CD4-positive, alpha-beta T cell treated with Interferon gamma for 1 hour (primary cell): ENCODE measurements at regions not wholly inside any gene's neighbourhood (a gene's known extent, or its start where the extent isn't known, plus 50 kb on each side); places are given as distances from the start of the nearest gene placed in this dataset.
"Not testable (repeated sequence)": the region's sequence is repeated elsewhere in the genome, so short reads cannot be mapped to it uniquely, and the experiment has no call there.

Experiments
- DNase-seq: peaks from one replicate; pipeline ENCODE4 v3.0.0-alpha.2; 2020

DNA sequence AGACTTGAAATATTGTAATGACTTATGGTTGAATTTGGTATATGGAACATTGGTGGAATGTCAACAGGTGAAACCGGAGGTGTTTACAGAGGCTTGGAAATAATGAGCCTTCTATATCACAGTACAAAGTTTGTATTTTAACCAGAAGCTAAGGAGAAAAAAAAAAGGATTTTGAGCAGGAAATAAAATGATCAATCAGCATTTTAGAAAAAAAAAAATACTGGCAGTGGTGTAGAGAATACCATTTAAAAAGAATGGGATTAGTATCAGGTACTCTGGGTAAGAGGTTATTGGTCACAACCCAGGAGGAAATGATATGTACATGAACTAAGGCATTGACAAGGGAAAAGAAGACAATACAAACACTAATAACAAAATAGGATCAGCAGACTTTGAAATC is 587.1 kb upstream of the HTR2C start:
- DNase-seq: no peak

DNA sequence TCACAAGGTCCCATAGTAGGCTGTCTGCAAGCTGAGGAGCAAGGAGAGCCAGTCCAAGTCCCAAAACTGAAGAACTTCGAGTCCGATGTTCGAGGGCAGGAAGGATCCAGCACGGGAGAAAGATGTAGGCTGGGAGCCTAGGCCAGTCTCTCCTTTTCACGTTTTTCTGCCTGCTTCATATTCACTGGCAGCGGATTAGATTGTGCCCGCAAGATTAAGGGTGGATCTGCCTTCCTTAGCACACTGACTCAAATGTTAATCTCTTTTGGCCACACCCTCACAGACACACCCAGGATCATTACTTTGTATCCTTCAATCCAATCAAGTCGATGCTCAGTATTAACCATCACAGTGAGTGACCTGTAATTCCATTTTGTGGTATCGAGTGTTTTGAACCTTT is 592.2 kb upstream of the HTR2C start:
- not testable (repeated sequence) for DNase-seq

DNA sequence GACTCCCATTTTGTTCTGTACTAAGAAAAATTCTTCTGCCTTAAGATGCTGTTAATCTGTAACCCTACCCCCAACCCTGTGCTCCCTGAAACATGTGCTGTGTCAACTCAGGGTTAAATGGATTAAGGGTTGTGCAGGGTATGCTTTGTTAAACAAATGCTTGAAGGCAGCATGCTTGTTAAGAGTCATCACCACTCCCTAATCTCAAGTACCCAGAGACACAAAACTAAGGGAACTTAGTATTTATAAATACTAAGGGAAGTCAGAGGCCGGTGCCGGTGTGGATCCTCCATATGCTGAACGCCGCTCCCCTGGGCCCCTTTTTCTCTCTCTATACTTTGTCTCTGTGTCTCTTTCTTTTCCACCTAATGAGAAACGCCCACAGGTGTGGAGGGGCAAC is 593.2 kb upstream of the HTR2C start:
- not testable (repeated sequence) for DNase-seq

DNA sequence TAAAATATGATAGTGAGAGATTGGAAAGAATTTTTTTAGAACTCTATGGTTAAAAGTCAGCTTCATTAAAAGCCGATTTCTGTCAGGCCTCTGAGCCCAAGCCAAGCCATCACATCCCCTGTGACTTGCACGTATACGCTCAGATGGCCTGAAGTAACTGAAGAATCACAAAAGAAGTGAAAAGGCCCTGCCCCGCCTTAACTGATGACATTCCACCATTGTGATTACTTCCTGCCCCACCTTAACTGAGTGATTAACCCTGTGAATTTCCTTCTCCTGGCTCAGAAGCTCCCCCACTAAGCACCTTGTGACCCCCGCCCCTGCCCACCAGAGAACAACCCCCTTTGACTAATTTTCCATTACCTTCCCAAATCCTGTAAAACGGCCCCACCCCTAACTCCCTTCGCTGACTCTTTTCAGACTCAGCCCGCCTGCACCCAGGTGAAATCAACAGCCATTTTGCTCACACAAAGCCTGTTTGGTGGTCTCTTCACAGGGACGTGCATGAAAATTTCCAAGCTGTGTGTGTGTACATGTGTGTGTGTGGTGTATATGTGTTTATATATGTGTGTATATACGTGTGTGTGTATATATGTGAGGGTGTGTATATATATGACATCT is 595.5 kb upstream of the HTR2C start:
- not testable (repeated sequence) for DNase-seq

DNA sequence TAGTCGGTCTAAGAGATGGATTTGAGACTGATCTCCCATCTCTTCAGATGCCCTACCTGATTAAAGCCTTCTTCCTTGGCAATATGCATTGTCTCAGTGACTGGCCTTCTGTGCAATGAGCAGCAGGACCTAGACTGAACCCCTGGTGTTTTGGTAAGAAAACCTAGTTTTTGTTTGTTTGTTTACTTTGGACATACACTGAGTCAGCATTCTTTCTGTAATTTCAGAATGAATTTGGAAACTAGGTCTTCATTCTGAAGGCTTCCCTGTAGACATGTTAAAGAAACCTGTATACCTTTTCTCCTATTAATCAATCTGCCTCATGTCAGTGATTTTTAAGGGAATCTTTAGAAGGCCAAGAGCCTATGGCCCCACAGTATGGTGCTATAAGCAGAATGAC is 597.5 kb upstream of the HTR2C start:
- no peak for DNase-seq

DNA sequence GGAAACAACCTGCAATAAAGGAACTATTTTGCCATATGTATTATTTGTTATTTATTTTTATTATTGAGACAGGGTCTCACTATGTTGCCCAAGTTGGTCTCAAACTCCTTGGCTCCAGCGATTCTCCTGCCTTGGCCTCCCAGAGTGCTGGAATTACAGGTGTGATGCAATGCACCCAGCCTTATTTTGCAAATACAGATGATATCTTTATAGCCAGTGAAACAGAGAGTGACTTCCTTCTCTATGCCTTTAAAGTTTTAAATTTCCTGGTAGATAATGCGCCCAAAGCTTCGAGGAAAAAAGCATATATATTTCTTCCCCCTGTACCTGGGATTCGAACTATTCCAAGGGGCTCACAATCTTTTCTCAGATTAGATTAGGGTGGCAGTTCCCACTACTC is 601.1 kb upstream of the HTR2C start:
- no peak for DNase-seq

DNA sequence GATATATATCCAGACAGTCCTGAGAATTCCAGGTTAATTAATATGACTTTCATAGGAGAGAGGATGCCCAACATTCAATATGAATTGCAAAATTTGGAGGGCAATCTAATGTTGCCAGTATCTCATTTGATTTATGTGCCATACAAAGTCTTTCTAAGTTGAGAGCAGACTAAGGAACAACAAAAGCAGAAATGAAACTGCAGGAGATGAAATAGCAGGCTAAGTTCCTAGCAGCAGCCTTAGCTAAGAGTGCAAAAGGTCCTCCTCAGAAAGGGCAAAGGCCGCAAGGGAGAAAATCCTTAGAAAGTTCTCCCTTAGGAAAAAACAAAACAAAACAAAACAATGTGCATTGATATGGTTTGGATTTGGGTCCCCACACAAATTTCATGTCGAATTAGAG is 602.9 kb upstream of the HTR2C start:
- DNase-seq: no peak

DNA sequence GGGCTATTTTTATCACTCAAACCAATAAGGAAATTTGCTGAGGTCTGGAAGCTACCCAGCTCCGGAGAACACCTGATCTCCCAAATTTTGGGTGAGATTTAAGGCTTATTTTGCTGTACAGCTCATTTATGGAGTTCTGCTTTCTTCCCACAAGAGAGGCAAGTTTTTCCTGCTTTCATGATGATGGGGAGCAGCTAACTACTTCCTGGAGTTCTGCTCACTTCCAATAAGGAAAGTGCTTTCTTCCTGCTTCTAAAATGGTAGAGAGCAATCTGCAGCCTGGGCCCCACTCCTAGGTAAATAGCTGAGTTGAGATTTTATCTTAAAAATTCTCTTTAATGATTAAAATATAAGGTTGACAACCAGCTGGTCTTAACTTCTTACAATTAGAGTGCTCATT is 606.0 kb upstream of the HTR2C start:
- DNase-seq: no peak

DNA sequence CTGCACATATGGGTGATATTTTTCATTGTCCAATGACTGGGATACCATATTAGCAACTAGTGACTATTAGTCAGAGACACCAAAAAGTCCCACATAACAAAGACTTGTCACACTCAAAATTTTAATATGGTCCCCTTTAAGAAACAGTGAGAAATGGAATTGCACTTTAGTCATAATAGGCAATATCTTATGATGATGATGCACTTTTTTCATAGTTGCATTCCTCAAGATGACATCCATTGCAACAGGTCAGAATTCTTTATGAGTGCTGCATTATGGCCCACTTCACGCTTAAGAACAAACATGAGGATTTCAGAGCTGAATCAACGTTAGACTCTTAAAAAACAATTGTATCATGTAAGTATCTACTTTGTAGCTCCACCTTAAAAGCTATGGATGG is 608.4 kb upstream of the HTR2C start:
- DNase-seq: no peak

DNA sequence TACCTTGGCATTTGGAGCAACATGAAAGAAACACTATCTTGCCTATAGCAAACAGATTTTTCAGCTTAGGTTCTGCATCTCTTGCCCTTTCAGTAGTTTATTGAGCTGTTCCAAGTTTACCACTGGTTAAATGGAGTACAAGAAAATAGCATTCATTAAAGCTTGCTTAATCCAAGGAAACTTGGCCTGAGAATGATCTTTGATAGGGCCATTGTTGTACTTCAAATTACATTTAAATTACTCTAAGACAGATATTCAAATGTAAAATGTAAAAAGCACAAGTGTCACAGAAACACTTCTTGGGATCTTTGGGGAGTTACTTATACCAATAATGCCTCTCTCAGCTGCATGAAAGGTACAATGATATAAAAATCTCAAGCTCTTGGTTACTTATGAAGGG is 609.0 kb upstream of the HTR2C start:
- no peak for DNase-seq

DNA sequence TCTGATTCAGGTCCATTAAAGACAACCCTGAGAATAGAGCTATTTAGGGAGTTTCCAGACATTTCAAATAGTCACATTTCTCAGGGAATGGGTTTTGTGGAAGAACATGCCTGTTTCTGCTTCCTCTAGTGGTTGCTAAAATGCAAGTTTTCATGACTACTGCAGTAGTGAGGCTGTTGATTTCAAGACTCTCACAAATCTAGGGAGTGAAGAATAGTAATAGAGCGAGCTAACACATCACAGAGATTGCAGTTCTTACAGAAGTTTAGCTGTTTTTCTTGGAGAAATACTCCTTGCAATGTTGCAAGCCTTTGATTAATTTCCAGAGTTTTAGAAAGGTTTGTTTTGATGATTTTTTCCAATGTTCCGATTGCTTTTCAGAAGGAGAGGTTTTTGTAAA is 610.2 kb upstream of the HTR2C start:
- DNase-seq: no peak

DNA sequence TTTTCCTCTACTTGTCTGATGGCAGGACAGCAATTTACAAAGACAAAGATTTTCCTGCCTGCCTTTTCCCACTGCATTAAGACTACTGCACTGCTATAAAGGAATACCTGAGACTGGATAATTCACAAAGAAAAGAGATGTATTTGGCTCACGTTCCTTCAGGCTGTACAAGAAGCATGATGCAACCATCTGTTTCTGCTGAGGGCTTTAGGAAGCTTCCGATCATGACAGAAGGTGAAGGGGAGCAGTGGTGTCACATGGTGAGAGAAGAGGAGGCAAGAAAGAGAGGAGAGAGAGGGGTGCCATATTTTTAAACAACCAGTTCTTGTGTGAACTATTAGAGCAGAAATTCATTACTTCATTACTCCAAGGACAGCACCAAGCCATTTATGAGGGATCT is 617.1 kb upstream of the HTR2C start:
- no peak for DNase-seq

DNA sequence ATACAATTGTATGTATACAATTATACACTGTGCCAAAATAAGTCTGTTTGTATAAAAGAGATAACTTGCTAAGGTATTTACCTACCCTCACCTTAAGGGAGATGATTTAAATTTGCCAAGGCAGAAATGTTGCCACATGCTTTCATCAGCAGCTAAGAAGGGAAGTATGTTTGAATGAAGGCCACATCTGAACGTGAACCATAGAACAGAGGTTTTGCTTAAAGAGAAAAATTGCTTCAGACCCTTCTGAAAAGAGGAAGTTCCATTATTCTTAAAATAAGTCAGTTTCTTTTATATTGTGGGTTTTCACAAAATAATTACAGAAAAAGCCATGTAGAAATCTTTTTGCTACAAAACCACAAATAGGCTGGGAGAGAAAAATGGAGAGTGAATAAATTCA is 621.5 kb upstream of the HTR2C start:
- no peak for DNase-seq

DNA sequence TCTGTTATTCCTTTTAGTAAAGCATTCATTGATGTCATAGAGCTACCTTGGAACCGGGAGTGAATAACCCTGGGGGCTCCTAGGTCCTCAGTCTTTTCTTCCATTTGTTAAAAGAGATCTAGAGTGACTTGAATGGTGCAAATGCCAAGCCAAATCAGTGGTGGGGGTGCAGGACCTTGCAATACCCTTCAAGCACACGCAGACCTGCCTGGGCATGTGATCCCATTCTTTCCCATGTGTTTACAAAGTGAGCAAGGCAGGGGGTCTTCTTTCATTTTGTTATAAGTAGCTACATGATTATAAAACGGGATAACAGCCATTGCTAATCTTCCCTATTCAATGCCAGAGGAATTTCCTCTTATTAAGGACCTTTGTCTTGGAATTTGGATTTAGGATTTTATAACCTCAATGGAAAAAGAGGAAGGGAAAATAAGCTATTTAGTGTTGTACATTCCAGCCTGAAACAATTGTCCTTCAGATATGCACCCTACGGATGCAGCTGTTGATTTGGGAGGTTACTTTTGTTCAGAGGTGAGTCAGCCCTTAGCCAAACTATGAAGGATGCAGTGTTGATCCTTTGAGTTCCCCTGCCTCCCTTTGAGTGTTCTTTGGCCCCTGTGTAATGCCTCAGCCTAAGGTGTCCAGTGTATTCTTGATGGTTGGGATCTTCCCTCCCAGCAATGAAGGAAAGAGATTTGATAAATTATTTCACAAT is 623.8 kb upstream of the HTR2C start:
- no peak for DNase-seq

DNA sequence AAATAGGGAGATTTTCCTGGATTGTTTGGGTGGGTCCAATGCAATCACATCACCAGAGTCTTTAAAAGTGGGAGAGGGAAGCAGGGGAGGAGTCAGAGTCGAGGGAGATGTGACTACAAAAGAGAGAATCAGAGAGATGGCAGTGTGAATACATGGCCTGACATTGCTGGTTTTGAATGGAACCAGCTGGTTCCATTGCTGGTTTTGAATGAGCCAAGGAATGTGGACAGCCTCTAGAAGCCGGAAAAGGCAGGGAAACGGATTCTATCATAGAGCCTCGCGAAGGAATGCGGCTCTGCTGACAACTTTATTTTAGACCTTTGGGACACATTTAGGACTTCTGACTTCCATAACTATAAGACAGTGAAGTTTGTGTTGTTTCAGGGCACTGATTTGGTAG is 627.0 kb upstream of the HTR2C start:
- no peak for DNase-seq

DNA sequence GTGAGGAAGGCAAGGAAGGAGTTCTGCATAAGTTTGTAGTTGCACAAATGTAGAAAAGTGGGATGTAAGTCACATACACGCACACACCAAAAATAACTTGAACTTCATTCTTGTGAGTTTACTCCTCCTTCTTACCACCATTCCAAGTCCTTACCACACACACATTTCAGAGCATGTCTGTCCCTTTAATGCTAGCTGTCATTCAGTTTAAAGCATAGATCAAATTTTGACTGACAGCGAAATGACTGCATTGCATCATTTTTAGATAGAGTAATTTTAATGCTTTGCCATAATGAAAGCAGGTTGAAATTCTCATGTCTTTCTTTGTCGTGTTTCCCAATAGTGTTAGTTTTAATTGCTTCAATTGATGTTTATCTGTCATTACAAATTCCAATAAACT is 629.6 kb upstream of the HTR2C start:
- DNase-seq: no peak

DNA sequence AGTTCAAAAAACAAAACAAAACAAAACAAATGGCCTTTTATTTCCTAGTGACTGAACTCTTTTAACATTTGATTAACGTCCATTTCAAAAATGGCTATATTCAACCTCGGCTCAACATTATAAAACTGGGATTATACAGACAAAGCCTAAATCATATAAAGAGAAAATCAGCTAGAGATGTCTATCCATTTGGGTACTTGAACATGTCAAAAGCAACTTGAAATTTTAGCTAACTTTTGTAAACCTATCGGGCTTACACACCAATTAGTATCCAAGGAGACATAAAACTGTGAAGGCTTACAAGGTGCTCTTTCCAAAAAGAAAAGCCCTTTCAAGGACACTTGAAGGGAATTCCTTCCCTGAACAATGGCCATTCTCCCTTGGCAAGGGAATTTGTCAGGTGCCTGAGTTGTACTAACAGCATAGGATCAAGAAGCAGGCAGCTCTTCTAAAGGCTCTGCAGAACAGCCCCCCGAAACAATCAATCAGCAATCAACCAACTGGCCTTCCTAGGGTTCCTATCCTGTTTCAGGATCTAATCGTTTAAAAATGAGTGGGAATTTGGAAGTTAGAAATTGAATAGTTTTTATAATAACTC is 633.7 kb upstream of the HTR2C start:
- no peak for DNase-seq

DNA sequence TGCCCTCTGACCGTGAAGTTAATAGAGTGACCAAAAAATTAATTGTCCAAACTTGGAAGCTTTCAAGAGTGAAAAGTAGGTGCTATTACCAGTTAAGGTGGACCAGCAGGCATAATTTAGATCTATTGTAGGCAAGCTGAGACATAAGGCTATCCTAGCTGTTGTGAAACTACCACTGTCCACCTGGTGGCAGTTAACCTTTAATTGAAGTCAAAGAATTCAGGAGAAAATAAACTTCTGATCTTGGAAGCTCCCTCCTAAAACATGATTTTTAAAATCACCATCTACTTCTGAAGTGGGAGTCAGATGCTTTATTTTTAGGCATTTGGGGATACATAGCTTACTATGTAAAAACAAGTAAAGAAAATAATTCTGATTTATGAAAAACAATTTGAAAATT is 636.3 kb upstream of the HTR2C start:
- DNase-seq: no peak

DNA sequence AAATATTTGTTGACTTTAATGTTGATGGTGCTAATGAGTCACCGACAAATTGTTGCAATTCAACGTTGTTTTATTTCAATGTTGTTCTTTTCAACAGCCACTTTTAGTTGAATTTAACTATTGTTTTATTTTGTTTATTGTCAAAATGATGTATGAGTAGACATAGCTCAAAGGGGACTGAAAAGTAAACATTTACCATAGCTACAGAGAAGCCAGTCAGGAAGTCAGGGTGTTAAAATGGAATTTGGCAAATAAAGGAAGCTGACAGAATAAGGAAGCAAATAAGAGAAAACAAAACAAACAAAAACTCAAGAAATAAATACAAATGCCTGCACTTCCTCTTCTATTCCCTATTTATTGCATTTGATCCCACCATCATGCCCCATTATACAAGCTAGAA is 648.4 kb upstream of the HTR2C start:
- DNase-seq: no peak

DNA sequence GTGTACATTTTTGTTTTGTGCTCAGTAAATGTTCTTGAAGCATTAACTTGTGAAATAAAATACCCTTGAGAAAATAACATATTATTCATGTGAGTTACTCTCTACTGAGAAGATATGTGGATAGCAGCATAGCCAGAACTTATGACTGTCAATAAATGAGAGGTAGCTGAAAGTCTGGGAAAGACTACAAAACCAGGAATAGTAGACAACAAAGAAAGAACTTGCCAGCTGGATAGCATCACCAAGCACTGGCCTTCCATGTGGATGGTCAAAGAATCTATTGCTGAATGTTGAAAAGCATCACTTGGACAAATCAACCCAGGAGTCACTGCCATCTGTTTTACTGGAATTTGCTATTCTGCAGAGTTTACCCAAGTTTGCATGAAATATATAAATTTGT is 650.0 kb upstream of the HTR2C start:
- DNase-seq: no peak

DNA sequence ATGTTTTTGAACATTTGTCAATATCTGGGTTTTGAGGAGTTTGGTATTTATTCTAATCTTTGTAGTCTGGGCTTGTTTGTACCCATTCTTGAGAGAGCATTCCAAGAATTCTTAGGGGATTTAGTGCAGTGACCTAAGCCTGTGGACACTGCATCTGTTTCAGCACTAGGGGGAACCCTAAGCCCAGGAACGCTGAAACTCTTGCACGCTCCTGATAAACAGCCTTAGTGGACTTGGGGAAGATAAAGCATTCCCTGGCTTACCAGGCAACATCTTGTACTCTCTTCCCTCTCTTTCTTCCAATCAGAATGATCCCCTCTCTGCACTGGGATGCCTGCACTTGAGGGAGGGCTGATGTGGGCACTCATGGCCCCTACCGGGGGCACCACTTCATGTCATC is 654.9 kb upstream of the HTR2C start:
- no peak for DNase-seq

DNA sequence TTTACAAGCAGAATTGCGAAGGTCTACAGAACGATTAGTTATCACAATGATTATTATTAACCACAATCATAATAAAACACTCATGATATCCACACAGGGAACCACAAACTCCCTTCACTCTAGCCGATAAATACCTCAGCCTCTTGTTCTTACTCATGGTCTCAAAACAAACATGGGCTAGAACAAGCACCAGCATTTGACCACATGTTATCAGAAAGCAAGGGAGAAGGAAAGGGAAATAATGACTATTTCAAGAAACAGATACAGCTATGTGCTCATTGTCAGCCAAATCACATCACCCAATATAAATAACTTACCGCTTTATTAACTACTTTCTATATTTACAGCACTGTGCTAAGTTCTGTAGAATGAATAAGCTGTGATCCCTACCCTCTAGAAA is 663.2 kb upstream of the HTR2C start:
- no peak for DNase-seq

DNA sequence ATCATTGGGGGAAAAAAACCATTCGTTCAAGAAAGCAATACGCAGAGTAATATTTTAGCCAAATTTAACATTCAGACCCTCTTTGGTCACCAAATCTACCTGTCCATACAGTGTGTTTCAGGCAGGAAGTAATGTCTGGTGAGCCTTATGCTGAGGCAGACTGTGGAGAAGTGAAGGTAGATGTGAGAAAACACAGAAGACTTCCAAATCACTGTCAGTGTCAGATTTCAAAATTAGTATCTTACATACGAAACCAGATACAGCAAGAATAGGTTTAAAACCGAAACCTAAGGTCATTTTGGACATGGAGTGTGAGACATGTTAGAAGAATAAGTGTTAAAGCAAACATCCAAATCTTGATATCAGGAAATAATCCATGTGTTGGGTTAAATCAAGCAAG is 664.5 kb upstream of the HTR2C start:
- no peak for DNase-seq

DNA sequence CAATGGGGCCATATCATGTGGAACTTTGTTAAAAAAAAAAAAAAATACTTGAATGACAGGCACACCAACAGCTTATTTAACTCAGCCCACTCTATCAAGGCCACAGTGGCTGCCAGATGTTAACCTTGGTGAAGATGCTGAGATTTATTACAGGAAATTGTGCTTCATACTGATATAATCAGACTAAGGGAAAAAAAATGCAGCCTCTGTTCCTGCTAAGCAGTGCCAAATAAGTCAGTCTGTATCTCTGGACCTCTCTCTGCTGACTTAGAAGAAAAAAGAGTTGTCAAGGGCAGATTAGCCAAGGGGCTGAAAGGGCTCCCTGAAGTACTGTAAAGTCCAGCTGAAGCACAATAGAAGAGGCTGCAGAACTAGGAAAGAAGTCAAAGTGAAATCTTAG is 677.7 kb upstream of the HTR2C start:
- no peak for DNase-seq

DNA sequence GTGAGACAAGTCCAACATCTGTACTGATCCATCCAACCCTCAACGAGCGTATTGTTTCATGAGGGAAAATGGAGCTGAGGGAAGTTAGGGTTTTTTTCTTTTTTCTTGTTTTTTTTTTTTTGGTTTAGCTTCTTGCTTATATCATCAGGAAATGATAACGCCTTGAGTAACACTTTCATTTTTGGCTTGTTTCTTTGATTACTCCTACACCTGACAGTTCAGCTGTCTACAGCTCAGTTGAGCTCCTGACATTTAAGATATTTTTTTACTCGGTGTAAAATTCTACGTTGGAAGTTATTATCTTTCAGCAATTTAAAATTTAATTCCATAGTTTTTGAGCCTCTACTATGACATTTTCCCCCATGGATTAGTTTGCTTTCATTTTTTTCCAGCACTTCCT is 691.0 kb upstream of the HTR2C start:
- DNase-seq: no peak
